SK-N-SH (cell line): ENCODE measurements at regions not wholly inside any gene's neighbourhood (a gene's known extent, or its start where the extent isn't known, plus 50 kb on each side); places are given as distances from the start of the nearest gene placed in this dataset.

ENCODE experiments used
- CTCF ChIA-PET: fragments of 300-600, 350-600 bp; formaldehyde crosslinking; extraction: SDS; loops from one replicate; lab custom pipeline; 2021; lab: Yijun Ruan, JAX
- POLR2A ChIA-PET: fragments of 350-600 bp; sonication (Branson Sonifier 250); formaldehyde crosslinking; extraction: SDS; loops from one replicate; lab custom pipeline; 2020; ENCODE audit warnings: antibody characterized with exemption, inconsistent platforms; lab: Yijun Ruan, JAX
- DNase-seq: peaks from one replicate; pipeline ENCODE4 v3.0.0; 2012
- H2AFZ ChIP-seq: fragments of 200-600 bp; sonication (generic); 2 replicates; pipeline ENCODE4 v1.8.1; 2016; ENCODE audit warnings: antibody characterized with exemption, mild to moderate bottlenecking, low read depth
- H3F3A ChIP-seq: fragments of 200-600 bp; sonication (generic); replicated peaks from 2 replicates; pipeline ENCODE3; 2016; ENCODE audit warnings: antibody characterized with exemption, mild to moderate bottlenecking; ENCODE audit not compliant: insufficient read depth
- H3K27ac ChIP-seq, 2 experiments: fragments of 200-500 bp in 1 of 2; fragments of 200-600 bp in 1 of 2; sonication (Bioruptor generic) in 1 of 2; sonication (generic), shearing (Covaris generic) in 1 of 2; 2 replicates each; pipeline versions ENCODE4 v1.5.1 to v1.6.1; 2014 to 2016; ENCODE audit warnings: low read depth in 2 of 2, inconsistent platforms in 1 of 2, low read length in 1 of 2, mild to moderate bottlenecking in 1 of 2, mixed read lengths in 1 of 2
- H3K27me3 ChIP-seq: fragments of 200-600 bp; sonication (generic), shearing (Covaris generic); 2 replicates; pipeline ENCODE4 v1.6.1; 2016; ENCODE audit warnings: mixed run types; ENCODE audit not compliant: insufficient read depth
- H3K36me3 ChIP-seq, 2 experiments: fragments of 200-500 bp in 1 of 2; fragments of 200-600 bp in 1 of 2; sonication (Bioruptor generic) in 1 of 2; sonication (generic) in 1 of 2; replicated peaks in 1 of 2; 2 replicates each; pipeline versions ENCODE3 to v1.5.1; 2014 to 2016; ENCODE audit warnings: low read length in 1 of 2, mild to moderate bottlenecking in 1 of 2; ENCODE audit not compliant: insufficient read depth in 2 of 2, control insufficient read depth in 1 of 2
- H3K4me1 ChIP-seq, 2 experiments: fragments of 200-500 bp in 1 of 2; fragments of 200-600 bp in 1 of 2; sonication (Bioruptor generic) in 1 of 2; sonication (generic), shearing (Covaris generic) in 1 of 2; 2 replicates each; pipeline versions ENCODE4 v1.5.1 to v1.6.1; 2014 to 2016; ENCODE audit warnings: low read depth in 1 of 2, low read length in 1 of 2, mixed run types in 1 of 2; ENCODE audit not compliant: insufficient read depth in 2 of 2, control insufficient read depth in 1 of 2
- H3K4me2 ChIP-seq: fragments of 200-600 bp; sonication (generic), shearing (Covaris generic); 2 replicates; pipeline ENCODE4 v1.6.1; 2017; ENCODE audit warnings: mixed run types
- H3K4me3 ChIP-seq, 2 experiments: fragments of 200-500 bp in 1 of 2; fragments of 200-600 bp in 1 of 2; sonication (Bioruptor generic) in 1 of 2; sonication (generic), shearing (Covaris generic) in 1 of 2; 2 replicates each; pipeline versions ENCODE4 v1.5.1 to v1.8.1; 2014 to 2016; ENCODE audit warnings: low read depth in 2 of 2, inconsistent platforms in 1 of 2, low read length in 1 of 2, mild to moderate bottlenecking in 1 of 2, mixed read lengths in 1 of 2, moderate library complexity in 1 of 2
- H3K79me2 ChIP-seq: fragments of 200-600 bp; sonication (generic); 2 replicates; pipeline ENCODE4 v1.8.1; 2017; ENCODE audit warnings: mild to moderate bottlenecking; ENCODE audit not compliant: insufficient read depth
- H3K9ac ChIP-seq: fragments of 200-600 bp; sonication (generic); 2 replicates; pipeline ENCODE4 v1.6.1; 2017; ENCODE audit warnings: mixed run types
- H3K9me2 ChIP-seq: fragments of 200-600 bp; sonication (generic); 2 replicates; pipeline ENCODE4 v1.6.1; 2017; ENCODE audit warnings: mixed run types
- H3K9me3 ChIP-seq: fragments of 200-600 bp; sonication (generic); 2 replicates; pipeline ENCODE4 v1.6.1; 2017; ENCODE audit warnings: mixed run types, mild to moderate bottlenecking, moderate library complexity
- H4K20me1 ChIP-seq: fragments of 200-600 bp; sonication (generic); 2 replicates; pipeline ENCODE4 v1.6.1; 2017; ENCODE audit warnings: mild to moderate bottlenecking, mixed run types; ENCODE audit not compliant: insufficient read depth
- CHD2 ChIP-seq: fragments of 150-350 bp; IDR thresholded peaks from 2 replicates; pipeline ENCODE4 v1.6.1; 2018; ENCODE audit warnings: low read length; ENCODE audit not compliant: partially characterized antibody
- CTCF ChIP-seq: fragments of 200-600 bp; sonication (generic); IDR thresholded peaks from 2 replicates; pipeline ENCODE4 v1.6.1; 2017; ENCODE audit warnings: antibody characterized with exemption, mild to moderate bottlenecking, moderate library complexity
- EP300 ChIP-seq, 2 experiments: IDR thresholded peaks; 2 replicates each; pipeline versions ENCODE4 v1.4.0 to v1.6.1; 2012; ENCODE audit warnings: borderline replicate concordance in 1 of 2, low read depth in 1 of 2, low read length in 1 of 2
- EZH2phosphoT487 ChIP-seq: fragments of 200-600 bp; sonication (generic); IDR thresholded peaks from 2 replicates; pipeline ENCODE4 v1.6.1; 2017; ENCODE audit warnings: low read depth, mixed run types, mild to moderate bottlenecking, antibody characterized with exemption, moderate library complexity, borderline replicate concordance
- FOXM1 ChIP-seq: IDR thresholded peaks from 2 replicates; pipeline ENCODE4 v1.4.0; 2012; ENCODE audit warnings: low read depth, mild to moderate bottlenecking
- GABPA ChIP-seq: IDR thresholded peaks from 2 replicates; pipeline ENCODE4 v1.4.0; 2012; ENCODE audit warnings: low read depth, mild to moderate bottlenecking
- JUND ChIP-seq: IDR thresholded peaks from 2 replicates; pipeline ENCODE4 v1.4.0; 2012
- MAX ChIP-seq: IDR thresholded peaks from 2 replicates; pipeline ENCODE4 v1.4.0; 2012; ENCODE audit warnings: low read depth
- MEF2A ChIP-seq: IDR thresholded peaks from 2 replicates; pipeline ENCODE4 v1.4.0; 2012; ENCODE audit warnings: low read depth, borderline replicate concordance
- NRF1 ChIP-seq: IDR thresholded peaks from 2 replicates; pipeline ENCODE4 v1.6.1; 2012; ENCODE audit warnings: low read depth, mild to moderate bottlenecking, low read length
- POLR2AphosphoS5 ChIP-seq: IDR thresholded peaks from 2 replicates; pipeline ENCODE4 v1.6.1; 2012; ENCODE audit warnings: low read depth, low read length
- RXRA ChIP-seq: IDR thresholded peaks from 2 replicates; pipeline ENCODE4 v1.4.0; 2012; ENCODE audit warnings: low read depth, mild to moderate bottlenecking, borderline replicate concordance
- SIN3A ChIP-seq: IDR thresholded peaks from 2 replicates; pipeline ENCODE4 v1.6.1; 2012; ENCODE audit warnings: low read depth, mild to moderate bottlenecking, low read length, moderate library complexity, borderline replicate concordance
- SMC3 ChIP-seq: IDR thresholded peaks from 2 replicates; pipeline ENCODE4 v1.6.1; 2012; ENCODE audit warnings: low read depth, low read length, improper control_type of control experiment
- TAF1 ChIP-seq: IDR thresholded peaks from 2 replicates; pipeline ENCODE4 v1.6.1; 2012; ENCODE audit warnings: low read depth, mild to moderate bottlenecking, low read length, moderate library complexity, borderline replicate concordance
- TCF12 ChIP-seq: IDR thresholded peaks from 2 replicates; pipeline ENCODE4 v1.4.0; 2012
- USF1 ChIP-seq: IDR thresholded peaks from 2 replicates; pipeline ENCODE4 v1.4.0; 2012; ENCODE audit warnings: low read depth, borderline replicate concordance
- USF2 ChIP-seq: fragments of 150-350 bp; IDR thresholded peaks from 2 replicates; pipeline ENCODE4 v1.6.1; 2017; ENCODE audit warnings: antibody characterized with exemption, low read length, low read depth, borderline replicate concordance
- YY1 ChIP-seq: IDR thresholded peaks from 2 replicates; pipeline ENCODE4 v1.4.0; 2012; ENCODE audit warnings: low read depth, mild to moderate bottlenecking
- WGBS: methylation state at CpG from one replicate; pipeline ENCODE4 v1.1.6; 2017; ENCODE audit warnings: low lambda C conversion rate; 5-methylcytosine and 5-hydroxymethylcytosine counted together

- ChIA-PET CTCF (no interaction called here), POLR2A (no interaction called here)
- Histone ChIP-seq H3K4me1 (no peaks in the 10 kb centered on the region), H3K9me2 (no peaks in the 10 kb centered on the region), H3K9me3 (no peaks in the 10 kb centered on the region), H3K79me2 (no peaks in the 10 kb centered on the region), H3K27me3 (no peaks in the 10 kb centered on the region), H3K4me2 (no peak overlapping the region), H3K27ac (no peak overlapping the region), H2AFZ (no peak overlapping the region), H3K9ac (no peak overlapping the region), H4K20me1 (no peaks in the 10 kb centered on the region), H3K36me3 (no peaks in the 10 kb centered on the region), H3K4me3 (no peak overlapping the region), H3F3A (no peaks in the 10 kb centered on the region)
- TF ChIP-seq FOXM1, result no peak
- no peak for TF ChIP-seq USF1
- TF ChIP-seq TAF1, result no peak
- no peak for TF ChIP-seq RXRA
- TF ChIP-seq GABPA, result no peak
- TF ChIP-seq POLR2AphosphoS5, result no peak
- TF ChIP-seq SMC3, result no peak
- no peak for TF ChIP-seq EP300 (IDR thresholded peaks at IDR 0.05; ENCODE audit: borderline replicate concordance in 1 of 2, low read depth in 1 of 2, low read length in 1 of 2)
- TF ChIP-seq CHD2, result no peak
- TF ChIP-seq MAX, result no peak
- TF ChIP-seq YY1, result no peak
- TF ChIP-seq SIN3A, result no peak
- TF ChIP-seq JUND, result no peak
- no peak for TF ChIP-seq CTCF
- no peak for TF ChIP-seq MEF2A
- no peak for TF ChIP-seq USF2
- TF ChIP-seq EZH2phosphoT487, result no peak
- no peak for TF ChIP-seq TCF12
- no peak for TF ChIP-seq NRF1
- WGBS, result 66% methylated on average over 8 of the region's 8 CpGs
- no peak for DNase-seq
Measured at GRCh38 chr5:89229331-89230070, 346.5 kb upstream of the MEF2C start.
